ENCODE measurements at regions not wholly inside any gene's neighbourhood (a gene's known extent, or its start where the extent isn't known, plus 50 kb on each side); places are given as distances from the start of the nearest gene placed in this dataset.
"Not testable (repeated sequence)": the region's sequence is repeated elsewhere in the genome, so short reads cannot be mapped to it uniquely, and the experiment has no call there.

DNA sequence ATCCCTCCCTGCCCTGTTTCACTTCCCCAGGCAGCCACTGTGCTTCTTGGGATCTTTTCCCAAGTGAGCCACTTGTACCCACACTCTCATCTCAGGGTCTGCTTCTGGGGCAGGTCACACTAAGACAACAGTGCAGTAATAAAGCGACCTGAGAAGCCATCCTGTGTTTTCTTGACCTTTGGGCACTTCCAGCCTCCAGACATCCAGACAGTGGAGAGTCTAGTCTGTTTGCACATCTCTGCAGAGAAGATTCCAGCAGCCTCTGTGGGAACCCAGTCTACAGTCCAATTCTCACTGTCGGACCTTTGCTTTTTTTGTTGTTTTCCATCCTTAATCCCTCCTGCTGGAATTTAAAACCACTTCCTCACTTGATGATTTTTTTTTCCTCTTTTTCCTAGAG, 50.3 kb upstream of the ATP6AP2 start:
- DNase-seq (ENCODE audit: low read depth in 3 of 3, low spot score in 2 of 3): no peak

GRCh38 chrX:40527543-40527942, 53.2 kb upstream of the ATP6AP2 start:
- DNase-seq (ENCODE audit: low read depth in 3 of 3, low spot score in 2 of 3): no peak

DNA sequence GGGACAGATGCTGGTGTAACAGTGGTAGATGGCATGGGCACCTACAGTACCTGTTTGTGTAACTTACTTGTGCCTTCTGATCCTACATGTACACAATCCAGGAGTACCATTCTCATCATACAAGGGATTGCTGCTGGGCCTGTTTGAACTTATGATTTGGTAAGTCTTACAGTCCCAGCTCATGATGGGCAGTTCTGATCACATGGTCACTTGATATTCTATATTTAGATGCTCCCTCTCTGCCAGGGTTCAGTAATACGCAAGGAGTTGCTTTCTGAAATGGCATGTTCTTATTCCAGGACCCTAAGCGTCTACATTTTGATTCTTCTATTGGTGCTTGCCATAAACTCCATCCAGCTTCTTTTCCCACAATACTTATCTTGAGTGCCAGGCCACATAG, 54.4 kb upstream of the ATP6AP2 start:
- no peak for DNase-seq (ENCODE audit: low read depth in 3 of 3, low spot score in 2 of 3)

- DNase-seq (ENCODE audit: low read depth in 3 of 3, low spot score in 2 of 3): not testable (repeated sequence)
These were observed 54.9 kb upstream of the ATP6AP2 start for GRCh38 chrX:40525901-40526300.

- DNase-seq (ENCODE audit: low read depth in 3 of 3, low spot score in 2 of 3): no peak
These were observed 56.3 kb upstream of the ATP6AP2 start for GRCh38 chrX:40524423-40524822.

DNA sequence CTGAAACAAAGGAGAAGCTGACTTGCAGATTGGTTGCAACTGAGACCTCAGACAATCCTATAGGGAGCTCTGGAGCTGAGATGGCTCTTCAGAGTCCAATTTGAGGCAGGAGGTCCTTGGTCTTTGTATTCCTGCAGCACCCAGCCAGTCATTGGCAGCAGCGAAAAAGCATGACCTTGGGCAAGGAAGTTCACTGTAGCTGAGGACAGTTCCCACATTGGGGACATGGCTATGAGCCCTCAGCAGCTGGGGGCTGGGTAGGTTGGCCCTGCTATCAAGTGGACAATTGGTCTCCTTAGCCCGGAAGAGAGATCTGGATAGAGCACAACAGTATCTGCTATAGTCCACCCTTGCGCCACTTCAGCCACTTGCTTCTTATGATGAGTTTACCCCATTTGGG, 56.9 kb upstream of the ATP6AP2 start:
- DNase-seq (ENCODE audit: low read depth in 3 of 3, low spot score in 2 of 3): no peak

- no peak for DNase-seq (ENCODE audit: low read depth in 3 of 3, low spot score in 2 of 3)
These were observed 58.8 kb upstream of the ATP6AP2 start for GRCh38 chrX:40521868-40522450.

DNA sequence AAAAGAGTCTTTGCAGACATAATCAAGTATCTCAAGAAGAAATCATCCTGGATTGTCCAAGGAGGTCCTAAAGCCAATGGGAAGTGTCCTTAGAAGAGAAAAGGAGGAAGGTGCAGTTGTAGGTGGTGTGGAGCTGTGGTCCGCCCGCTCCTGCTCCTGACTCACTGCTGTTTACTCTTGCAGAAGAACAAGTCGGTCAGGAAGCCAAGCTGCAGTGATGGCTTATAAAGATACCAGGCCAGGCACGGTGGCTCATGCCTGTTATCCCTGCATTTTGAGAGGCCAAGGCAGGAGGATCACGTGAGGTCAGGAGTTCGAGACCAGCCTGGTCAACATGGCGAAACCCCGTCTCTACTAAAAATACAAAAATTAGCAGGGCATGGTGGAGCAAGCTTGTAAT, 66.4 kb upstream of the ATP6AP2 start:
- DNase-seq (ENCODE audit: low read depth in 3 of 3, low spot score in 2 of 3): no peak

- no peak for DNase-seq (ENCODE audit: low read depth in 3 of 3, low spot score in 2 of 3)
These were observed 66.9 kb upstream of the ATP6AP2 start for GRCh38 chrX:40513835-40514234.

- no peak for DNase-seq (ENCODE audit: low read depth in 3 of 3, low spot score in 2 of 3)
These were observed 67.8 kb upstream of the ATP6AP2 start for GRCh38 chrX:40513012-40513411.

DNA sequence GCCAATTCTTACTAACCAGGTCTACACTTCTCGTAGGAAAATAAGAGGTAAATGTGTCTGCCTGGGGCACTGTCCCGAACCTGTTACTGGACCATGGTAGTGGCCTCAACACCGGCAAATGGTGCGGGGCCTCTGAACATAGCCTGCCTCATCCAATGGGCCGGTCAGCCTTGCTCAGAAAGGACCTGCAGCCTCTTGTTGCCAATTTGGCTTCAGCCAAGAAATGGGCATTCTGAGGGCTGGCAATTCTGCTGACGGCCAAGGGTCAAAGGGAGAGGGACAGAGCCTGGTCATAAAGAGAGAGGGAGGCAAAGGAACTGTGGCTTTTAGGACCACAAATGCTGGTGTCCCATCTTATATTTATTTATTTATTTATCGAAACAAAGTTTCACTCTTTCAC, 69.5 kb upstream of the ATP6AP2 start:
- no peak for DNase-seq (ENCODE audit: low read depth in 3 of 3, low spot score in 2 of 3)

- no peak for DNase-seq (ENCODE audit: low read depth in 3 of 3, low spot score in 2 of 3)
These were observed 72.2 kb upstream of the ATP6AP2 start for GRCh38 chrX:40508560-40508959.

DNA sequence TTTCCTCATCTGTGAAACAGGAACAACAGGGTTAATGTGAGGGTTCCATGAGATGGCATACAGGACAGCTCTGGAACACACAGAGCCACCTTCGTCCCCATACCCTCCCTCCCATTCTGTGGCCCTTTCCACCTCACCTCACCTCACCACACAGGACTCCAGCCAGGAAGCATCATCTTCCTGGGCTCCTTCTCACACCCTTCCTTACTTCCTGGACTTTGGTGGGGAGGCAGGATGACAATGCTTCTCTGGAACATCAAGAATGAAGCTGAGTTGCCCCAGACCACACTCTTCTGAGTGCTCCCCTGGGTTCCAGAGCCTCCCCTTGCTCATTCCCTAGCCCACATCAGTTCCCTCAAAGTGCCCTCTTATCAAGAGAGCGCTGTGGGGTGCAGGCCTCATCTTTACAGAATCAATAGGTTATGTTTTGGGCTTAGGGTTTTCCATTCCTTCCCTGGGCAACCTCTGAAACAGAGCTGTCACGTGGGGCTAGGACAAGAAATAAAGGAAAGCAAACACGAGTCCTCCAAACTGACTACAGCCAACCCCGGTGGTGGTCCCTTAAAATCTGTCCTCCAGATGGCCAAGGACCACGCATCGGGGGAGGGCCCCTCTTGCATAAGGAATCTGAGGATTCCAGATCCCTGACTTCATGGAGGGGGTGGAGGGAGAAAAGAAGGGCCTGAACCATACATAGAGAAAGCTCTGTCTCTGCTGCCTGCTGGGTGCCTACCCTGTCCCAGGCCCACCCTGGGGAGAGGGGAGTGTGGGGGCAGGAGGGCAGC, 74.4 kb upstream of the ATP6AP2 start:
- DNase-seq (ENCODE audit: low read depth in 3 of 3, low spot score in 2 of 3): no peak

GRCh38 chrX:40504801-40505605, 75.8 kb upstream of the ATP6AP2 start:
- no peak for DNase-seq (ENCODE audit: low read depth in 3 of 3, low spot score in 2 of 3)

DNA sequence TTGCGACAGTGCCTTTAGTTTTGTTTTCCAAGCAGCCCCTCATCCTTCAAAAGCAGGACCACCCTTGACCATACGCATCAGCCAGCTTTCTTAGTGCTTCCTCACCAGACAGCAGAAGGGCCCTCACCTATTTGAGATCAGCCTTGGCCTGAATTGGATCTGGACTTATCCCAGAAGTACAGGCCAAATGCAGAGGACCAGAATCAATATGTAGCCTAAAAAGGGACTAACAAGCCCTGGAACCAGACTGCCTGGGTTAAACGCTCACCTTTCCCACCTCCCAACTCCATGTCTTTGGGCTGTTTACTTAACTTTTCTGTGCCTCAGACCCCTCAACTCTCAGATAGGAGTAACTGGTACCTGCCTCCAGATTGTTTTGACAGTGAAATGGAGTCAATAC, 77.7 kb upstream of the ATP6AP2 start:
- no peak for DNase-seq (ENCODE audit: low read depth in 3 of 3, low spot score in 2 of 3)

- no peak for DNase-seq (ENCODE audit: low read depth in 3 of 3, low spot score in 2 of 3)
These were observed 78.1 kb upstream of the ATP6AP2 start for GRCh38 chrX:40502688-40503087.

- no peak for DNase-seq (ENCODE audit: low read depth in 3 of 3, low spot score in 2 of 3)
These were observed 79.5 kb upstream of the ATP6AP2 start for GRCh38 chrX:40501164-40501855.

DNA sequence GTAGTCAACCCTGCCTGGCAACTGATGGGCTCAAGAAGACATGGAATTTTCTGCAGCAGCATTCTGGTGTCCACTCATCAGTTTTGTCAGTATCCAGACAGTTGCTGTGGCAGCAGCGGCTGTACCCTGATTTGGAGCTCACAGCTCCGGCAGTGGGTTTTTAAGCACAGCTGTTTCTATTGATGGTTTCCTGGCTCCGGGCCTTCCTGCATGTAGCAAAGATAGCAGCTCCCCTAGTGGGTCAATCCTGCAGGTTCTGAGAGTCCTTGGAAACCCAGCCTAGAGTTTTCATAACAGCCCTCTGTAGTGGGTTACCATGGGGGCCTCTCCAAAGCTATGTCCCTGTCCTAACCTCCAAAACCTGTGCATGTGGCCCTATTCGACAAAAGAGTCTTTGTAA, 84.0 kb upstream of the ATP6AP2 start:
- DNase-seq (ENCODE audit: low read depth in 3 of 3, low spot score in 2 of 3): no peak

DNA sequence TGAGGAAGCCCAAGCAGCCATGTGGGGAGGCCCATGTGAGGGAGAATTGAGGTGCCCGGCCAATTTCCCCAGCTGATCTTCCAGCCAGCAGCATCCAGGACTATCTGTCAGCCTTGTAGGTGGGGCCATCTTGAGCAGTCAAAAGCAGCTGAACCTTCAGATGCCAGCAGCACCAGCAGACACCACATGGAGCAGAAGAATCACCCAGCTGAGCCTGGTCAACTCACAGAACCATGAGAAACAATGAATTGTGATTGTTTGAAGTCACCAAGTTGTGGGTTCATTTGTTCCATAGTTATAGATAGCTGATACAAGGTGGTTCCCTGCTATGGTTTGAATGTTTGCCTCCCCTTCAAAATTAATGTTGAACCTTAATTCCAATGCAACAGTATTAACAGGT, 85.1 kb upstream of the ATP6AP2 start:
- no peak for DNase-seq (ENCODE audit: low read depth in 3 of 3, low spot score in 2 of 3)

GRCh38 chrX:40494005-40494404, 86.8 kb upstream of the ATP6AP2 start:
- no peak for DNase-seq (ENCODE audit: low read depth in 3 of 3, low spot score in 2 of 3)

DNA sequence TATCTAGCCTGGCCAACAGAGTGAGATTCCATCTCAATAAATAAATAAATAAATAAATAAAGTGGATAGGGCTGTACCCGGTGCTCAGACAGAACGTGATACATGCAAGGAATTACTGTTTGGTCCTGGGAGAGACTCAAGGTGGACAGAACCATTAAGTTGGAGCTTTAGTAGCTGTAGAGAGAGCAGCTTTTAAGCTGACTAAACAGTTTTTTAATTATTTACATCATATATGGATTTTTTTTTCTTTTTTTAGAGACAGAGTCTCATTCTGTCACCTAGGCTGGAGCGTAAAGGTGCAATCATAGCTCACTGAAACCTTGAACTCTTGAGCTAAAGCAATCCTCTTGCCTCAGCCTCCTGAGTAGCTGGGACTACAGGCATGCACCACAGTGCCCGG, 92.5 kb upstream of the ATP6AP2 start:
- no peak for DNase-seq (ENCODE audit: low read depth in 3 of 3, low spot score in 2 of 3)
